ENCODE measurements at regions not wholly inside any gene's neighbourhood (a gene's known extent, or its start where the extent isn't known, plus 50 kb on each side); places are given as distances from the start of the nearest gene placed in this dataset.

- Histone ChIP-seq H3K9ac (ENCODE audit: insufficient read length, low read depth) (no peak overlapping the region), H3K9me3 (ENCODE audit: insufficient read depth, low read length) (peaks cover 8% of the 10 kb centered on the region; the same call in 1 of the 2 replicates), H3K4me3 (ENCODE audit: insufficient read length, low read depth) (no peak overlapping the region), H3K4me1 (ENCODE audit: insufficient read depth, insufficient read length) (no peaks in the 10 kb centered on the region), H3K36me3 (ENCODE audit: insufficient read depth, insufficient read length, low read length) (no peaks in the 10 kb centered on the region), H3K27me3 (ENCODE audit: insufficient read depth, insufficient read length) (no peaks in the 10 kb centered on the region)
- TF ChIP-seq SUZ12 (IDR thresholded peaks at IDR 0.05; ENCODE audit: extremely low read depth, insufficient read depth, insufficient read length) (no peak), ZNF274 (IDR thresholded peaks at IDR 0.05; ENCODE audit: low read depth, low read length) (no peak), YY1 (IDR thresholded peaks at IDR 0.05; ENCODE audit: insufficient read depth, insufficient read length) (no peak)
- DNase-seq (ENCODE audit: low read depth, low spot score), result no peak
Observed at GRCh38 chr10:33395201-33395600, 60.7 kb upstream of the NRP1 start.

GRCh38 chr10:33392706-33393105, 58.2 kb upstream of the NRP1 start:
- H3K4me1 ChIP-seq (ENCODE audit: insufficient read depth, insufficient read length), result no peaks in the 10 kb centered on the region

GRCh38 chr10:33391611-33392465, 57.4 kb upstream of the NRP1 start:
- Histone ChIP-seq H3K9ac (ENCODE audit: insufficient read length, low read depth) (no peak overlapping the region), H3K27me3 (ENCODE audit: insufficient read depth, insufficient read length) (no peaks in the 10 kb centered on the region), H3K9me3 (ENCODE audit: insufficient read depth, low read length) (peaks cover 4% of the 10 kb centered on the region; the same call in 1 of the 2 replicates), H3K36me3 (ENCODE audit: insufficient read depth, insufficient read length, low read length) (no peaks in the 10 kb centered on the region), H3K4me1 (ENCODE audit: insufficient read depth, insufficient read length) (no peaks in the 10 kb centered on the region), H3K4me3 (ENCODE audit: insufficient read length, low read depth) (no peak overlapping the region)
- no peak for DNase-seq (ENCODE audit: low read depth, low spot score)
- TF ChIP-seq ZNF274 (IDR thresholded peaks at IDR 0.05; ENCODE audit: low read depth, low read length) (no peak), YY1 (IDR thresholded peaks at IDR 0.05; ENCODE audit: insufficient read depth, insufficient read length) (no peak), SUZ12 (IDR thresholded peaks at IDR 0.05; ENCODE audit: extremely low read depth, insufficient read depth, insufficient read length) (no peak)

More at GRCh38 chr10:33392706-33393105, 58.2 kb upstream of the NRP1 start:
- no peak overlapping the region for H3K9ac ChIP-seq (ENCODE audit: insufficient read length, low read depth)
- no peak overlapping the region for H3K4me3 ChIP-seq (ENCODE audit: insufficient read length, low read depth)
- H3K9me3 ChIP-seq (ENCODE audit: insufficient read depth, low read length), result peaks cover 8% of the 10 kb centered on the region; the same call in 1 of the 2 replicates
- no peak for DNase-seq (ENCODE audit: low read depth, low spot score)
- H3K36me3 ChIP-seq (ENCODE audit: insufficient read depth, insufficient read length, low read length), result no peaks in the 10 kb centered on the region
- no peaks in the 10 kb centered on the region for H3K27me3 ChIP-seq (ENCODE audit: insufficient read depth, insufficient read length)
- no peak for TF ChIP-seq YY1 (IDR thresholded peaks at IDR 0.05; ENCODE audit: insufficient read depth, insufficient read length)
- TF ChIP-seq ZNF274 (IDR thresholded peaks at IDR 0.05; ENCODE audit: low read depth, low read length), result no peak
- no peak for TF ChIP-seq SUZ12 (IDR thresholded peaks at IDR 0.05; ENCODE audit: extremely low read depth, insufficient read depth, insufficient read length)

- no peaks in the 10 kb centered on the region for H3K9me3 ChIP-seq (ENCODE audit: insufficient read depth, low read length)
- no peaks in the 10 kb centered on the region for H3K4me1 ChIP-seq (ENCODE audit: insufficient read depth, insufficient read length)
- H3K4me3 ChIP-seq (ENCODE audit: insufficient read length, low read depth), result no peak overlapping the region
- DNase-seq (ENCODE audit: low read depth, low spot score), result no peak
- no peak for TF ChIP-seq ZNF274 (IDR thresholded peaks at IDR 0.05; ENCODE audit: low read depth, low read length)
- TF ChIP-seq SUZ12 (IDR thresholded peaks at IDR 0.05; ENCODE audit: extremely low read depth, insufficient read depth, insufficient read length), result no peak
- no peak for TF ChIP-seq YY1 (IDR thresholded peaks at IDR 0.05; ENCODE audit: insufficient read depth, insufficient read length)
- no peaks in the 10 kb centered on the region for H3K36me3 ChIP-seq (ENCODE audit: insufficient read depth, insufficient read length, low read length)
- no peak overlapping the region for H3K9ac ChIP-seq (ENCODE audit: insufficient read length, low read depth)
- no peaks in the 10 kb centered on the region for H3K27me3 ChIP-seq (ENCODE audit: insufficient read depth, insufficient read length)
Observed at GRCh38 chr10:33390046-33390445, 55.6 kb upstream of the NRP1 start.

GRCh38 chr10:33388785-33389184, 54.3 kb upstream of the NRP1 start:
- H3K4me3 ChIP-seq (ENCODE audit: insufficient read length, low read depth), result no peak overlapping the region
- H3K9ac ChIP-seq (ENCODE audit: insufficient read length, low read depth), result no peak overlapping the region
- no peaks in the 10 kb centered on the region for H3K36me3 ChIP-seq (ENCODE audit: insufficient read depth, insufficient read length, low read length)
- no peaks in the 10 kb centered on the region for H3K27me3 ChIP-seq (ENCODE audit: insufficient read depth, insufficient read length)
- no peak for DNase-seq (ENCODE audit: low read depth, low spot score)
- no peaks in the 10 kb centered on the region for H3K4me1 ChIP-seq (ENCODE audit: insufficient read depth, insufficient read length)
- H3K9me3 ChIP-seq (ENCODE audit: insufficient read depth, low read length), result no peaks in the 10 kb centered on the region
- TF ChIP-seq ZNF274 (IDR thresholded peaks at IDR 0.05; ENCODE audit: low read depth, low read length) (no peak), YY1 (IDR thresholded peaks at IDR 0.05; ENCODE audit: insufficient read depth, insufficient read length) (no peak), SUZ12 (IDR thresholded peaks at IDR 0.05; ENCODE audit: extremely low read depth, insufficient read depth, insufficient read length) (no peak)

- Histone ChIP-seq H3K4me1 (ENCODE audit: insufficient read depth, insufficient read length) (no peaks in the 10 kb centered on the region), H3K36me3 (ENCODE audit: insufficient read depth, insufficient read length, low read length) (no peaks in the 10 kb centered on the region), H3K9ac (ENCODE audit: insufficient read length, low read depth) (no peak overlapping the region), H3K27me3 (ENCODE audit: insufficient read depth, insufficient read length) (no peaks in the 10 kb centered on the region), H3K4me3 (ENCODE audit: insufficient read length, low read depth) (no peak overlapping the region), H3K9me3 (ENCODE audit: insufficient read depth, low read length) (no peaks in the 10 kb centered on the region)
- no peak for DNase-seq (ENCODE audit: low read depth, low spot score)
- TF ChIP-seq YY1 (IDR thresholded peaks at IDR 0.05; ENCODE audit: insufficient read depth, insufficient read length) (no peak), ZNF274 (IDR thresholded peaks at IDR 0.05; ENCODE audit: low read depth, low read length) (no peak), SUZ12 (IDR thresholded peaks at IDR 0.05; ENCODE audit: extremely low read depth, insufficient read depth, insufficient read length) (no peak)
Observed at GRCh38 chr10:33388382-33388781, 53.9 kb upstream of the NRP1 start.

- Histone ChIP-seq H3K4me1 (ENCODE audit: insufficient read depth, insufficient read length) (no peaks in the 10 kb centered on the region), H3K27me3 (ENCODE audit: insufficient read depth, insufficient read length) (no peaks in the 10 kb centered on the region), H3K9me3 (ENCODE audit: insufficient read depth, low read length) (no peaks in the 10 kb centered on the region), H3K9ac (ENCODE audit: insufficient read length, low read depth) (no peak overlapping the region), H3K4me3 (ENCODE audit: insufficient read length, low read depth) (no peak overlapping the region), H3K36me3 (ENCODE audit: insufficient read depth, insufficient read length, low read length) (no peaks in the 10 kb centered on the region)
- DNase-seq (ENCODE audit: low read depth, low spot score), result no peak
- no peak for TF ChIP-seq SUZ12 (IDR thresholded peaks at IDR 0.05; ENCODE audit: extremely low read depth, insufficient read depth, insufficient read length)
- TF ChIP-seq ZNF274 (IDR thresholded peaks at IDR 0.05; ENCODE audit: low read depth, low read length), result no peak
- TF ChIP-seq YY1 (IDR thresholded peaks at IDR 0.05; ENCODE audit: insufficient read depth, insufficient read length), result no peak
Observed at GRCh38 chr10:33387720-33388119, 53.3 kb upstream of the NRP1 start.

All from NT2/D1 (cell line).